ENCODE measurements at regions not wholly inside any gene's neighbourhood (a gene's known extent, or its start where the extent isn't known, plus 50 kb on each side); places are given as distances from the start of the nearest gene placed in this dataset.

GRCh38 chr19:33905473-33905936 lies 108.8 kb downstream of the KCTD15 start:
- peak overlapping the region; percentile 12 for H3K4me3 ChIP-seq (ENCODE audit: low read length)
- H3K9me3 Mint-ChIP-seq: no peaks in the 10 kb centered on the region
- peak overlapping the region; percentile 30 for H3K4me3 Mint-ChIP-seq
- peaks cover 27 to 58% of the 10 kb centered on the region in 2 experiments for H3K27me3 ChIP-seq (ENCODE audit: control insufficient read depth in 1 of 2, insufficient read depth in 2 of 2, low read length in 2 of 2)
- no peak for ATAC-seq (ENCODE audit: poor library complexity)
- no peaks in the 10 kb centered on the region for H3K36me3 ChIP-seq (ENCODE audit: insufficient read depth, low read length)
- H3K27me3 Mint-ChIP-seq: peaks cover 75% of the 10 kb centered on the region
- peaks cover 5% of the 10 kb centered on the region for H3K4me1 Mint-ChIP-seq (ENCODE audit: low read depth)
- H3K9me3 ChIP-seq (ENCODE audit: control insufficient read depth in 1 of 2, insufficient read depth in 1 of 2, low read length in 2 of 2): peaks cover 0 to 10% of the 10 kb centered on the region in 2 experiments
- CTCF ChIA-PET: no interaction called here
- no peak for DNase-seq
- POLR2A ChIA-PET: no interaction called here
- no peak overlapping the region for H3K27ac ChIP-seq (ENCODE audit: low read depth in 1 of 2, low read length in 2 of 2)
- no peaks in the 10 kb centered on the region for H3K36me3 Mint-ChIP-seq (ENCODE audit: low read depth)
- no peak overlapping the region for H3K27ac Mint-ChIP-seq
- H3K4me1 ChIP-seq (ENCODE audit: insufficient read depth, low read length): peaks cover 15% of the 10 kb centered on the region
- TF ChIP-seq CTCF (IDR thresholded peaks at IDR 0.05): no peak
- intact Hi-C loops (cut with DNase I, micrococcal nuclease): no loop called here

- no peaks in the 10 kb centered on the region for H3K9me3 Mint-ChIP-seq
- peaks cover 5% of the 10 kb centered on the region for H3K4me1 Mint-ChIP-seq (ENCODE audit: low read depth)
- DNase-seq: no peak
- no peaks in the 10 kb centered on the region for H3K36me3 Mint-ChIP-seq (ENCODE audit: low read depth)
- Histone ChIP-seq H3K36me3 (ENCODE audit: insufficient read depth, low read length) (no peaks in the 10 kb centered on the region), H3K4me1 (ENCODE audit: insufficient read depth, low read length) (peaks cover 15% of the 10 kb centered on the region), H3K9me3 (ENCODE audit: control insufficient read depth in 1 of 2, insufficient read depth in 1 of 2, low read length in 2 of 2) (peaks cover 0 to 10% of the 10 kb centered on the region in 2 experiments), H3K27ac (ENCODE audit: low read depth in 1 of 2, low read length in 2 of 2) (no peak overlapping the region), H3K27me3 (ENCODE audit: control insufficient read depth in 1 of 2, insufficient read depth in 2 of 2, low read length in 2 of 2) (peaks cover 26 to 53% of the 10 kb centered on the region in 2 experiments), H3K4me3 (ENCODE audit: low read length) (peak overlapping the region; percentile 12)
- intact Hi-C loops (cut with DNase I, micrococcal nuclease): no loop called here
- ATAC-seq (ENCODE audit: poor library complexity): no peak
- no peak for TF ChIP-seq CTCF (IDR thresholded peaks at IDR 0.05)
- POLR2A ChIA-PET: no interaction called here
- CTCF ChIA-PET: no interaction called here
- H3K4me3 Mint-ChIP-seq: no peak overlapping the region
- H3K27ac Mint-ChIP-seq: no peak overlapping the region
- H3K27me3 Mint-ChIP-seq: peaks cover 74% of the 10 kb centered on the region
Observed at GRCh38 chr19:33905937-33906577, 109.4 kb downstream of the KCTD15 start.

- peaks cover 5% of the 10 kb centered on the region for H3K4me1 Mint-ChIP-seq (ENCODE audit: low read depth)
- peaks cover 69% of the 10 kb centered on the region for H3K27me3 Mint-ChIP-seq
- no peak for DNase-seq
- intact Hi-C loops (cut with DNase I, micrococcal nuclease): no loop called here
- ChIA-PET CTCF (no interaction called here), POLR2A (no interaction called here)
- H3K4me1 ChIP-seq (ENCODE audit: insufficient read depth, low read length): peaks cover 15% of the 10 kb centered on the region
- H3K4me3 ChIP-seq (ENCODE audit: low read length): no peak overlapping the region
- no peaks in the 10 kb centered on the region for H3K9me3 Mint-ChIP-seq
- peaks cover 0 to 10% of the 10 kb centered on the region in 2 experiments for H3K9me3 ChIP-seq (ENCODE audit: control insufficient read depth in 1 of 2, insufficient read depth in 1 of 2, low read length in 2 of 2)
- no peak for TF ChIP-seq CTCF (IDR thresholded peaks at IDR 0.05)
- no peaks in the 10 kb centered on the region for H3K36me3 Mint-ChIP-seq (ENCODE audit: low read depth)
- ATAC-seq (ENCODE audit: poor library complexity): no peak
- no peak overlapping the region for H3K4me3 Mint-ChIP-seq
- H3K27me3 ChIP-seq (ENCODE audit: control insufficient read depth in 1 of 2, insufficient read depth in 2 of 2, low read length in 2 of 2): peaks cover 24 to 50% of the 10 kb centered on the region in 2 experiments
- no peaks in the 10 kb centered on the region for H3K36me3 ChIP-seq (ENCODE audit: insufficient read depth, low read length)
- H3K27ac ChIP-seq (ENCODE audit: low read depth in 1 of 2, low read length in 2 of 2): no peak overlapping the region
- H3K27ac Mint-ChIP-seq: no peak overlapping the region
Observed at GRCh38 chr19:33906578-33907335, 110.1 kb downstream of the KCTD15 start.

All from CD4-positive, alpha-beta T cell (primary cell).